ENCODE measurements at regions not wholly inside any gene's neighbourhood (a gene's known extent, or its start where the extent isn't known, plus 50 kb on each side); places are given as distances from the start of the nearest gene placed in this dataset.

GRCh38 chr2:57693177-57693576, 353.4 kb upstream of the VRK2 start:
- no peak for TF ChIP-seq CTCF (IDR thresholded peaks at IDR 0.05)
- TF ChIP-seq, protein P1, sequence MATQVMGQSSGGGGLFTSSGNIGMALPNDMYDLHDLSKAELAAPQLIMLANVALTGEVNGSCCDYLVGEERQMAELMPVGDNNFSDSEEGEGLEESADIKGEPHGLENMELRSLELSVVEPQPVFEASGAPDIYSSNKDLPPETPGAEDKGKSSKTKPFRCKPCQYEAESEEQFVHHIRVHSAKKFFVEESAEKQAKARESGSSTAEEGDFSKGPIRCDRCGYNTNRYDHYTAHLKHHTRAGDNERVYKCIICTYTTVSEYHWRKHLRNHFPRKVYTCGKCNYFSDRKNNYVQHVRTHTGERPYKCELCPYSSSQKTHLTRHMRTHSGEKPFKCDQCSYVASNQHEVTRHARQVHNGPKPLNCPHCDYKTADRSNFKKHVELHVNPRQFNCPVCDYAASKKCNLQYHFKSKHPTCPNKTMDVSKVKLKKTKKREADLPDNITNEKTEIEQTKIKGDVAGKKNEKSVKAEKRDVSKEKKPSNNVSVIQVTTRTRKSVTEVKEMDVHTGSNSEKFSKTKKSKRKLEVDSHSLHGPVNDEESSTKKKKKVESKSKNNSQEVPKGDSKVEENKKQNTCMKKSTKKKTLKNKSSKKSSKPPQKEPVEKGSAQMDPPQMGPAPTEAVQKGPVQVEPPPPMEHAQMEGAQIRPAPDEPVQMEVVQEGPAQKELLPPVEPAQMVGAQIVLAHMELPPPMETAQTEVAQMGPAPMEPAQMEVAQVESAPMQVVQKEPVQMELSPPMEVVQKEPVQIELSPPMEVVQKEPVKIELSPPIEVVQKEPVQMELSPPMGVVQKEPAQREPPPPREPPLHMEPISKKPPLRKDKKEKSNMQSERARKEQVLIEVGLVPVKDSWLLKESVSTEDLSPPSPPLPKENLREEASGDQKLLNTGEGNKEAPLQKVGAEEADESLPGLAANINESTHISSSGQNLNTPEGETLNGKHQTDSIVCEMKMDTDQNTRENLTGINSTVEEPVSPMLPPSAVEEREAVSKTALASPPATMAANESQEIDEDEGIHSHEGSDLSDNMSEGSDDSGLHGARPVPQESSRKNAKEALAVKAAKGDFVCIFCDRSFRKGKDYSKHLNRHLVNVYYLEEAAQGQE (IDR thresholded peaks at IDR 0.05; ENCODE audit: low read depth, low read length), result no peak
- no peak for TF ChIP-seq POLR2AphosphoS5 (IDR thresholded peaks at IDR 0.05; ENCODE audit: low read depth, low read length)
- TF ChIP-seq FOSL2 (IDR thresholded peaks at IDR 0.05; ENCODE audit: borderline replicate concordance, low read depth), result no peak
- TF ChIP-seq MEF2A (IDR thresholded peaks at IDR 0.05; ENCODE audit: borderline replicate concordance, low read depth), result no peak
- TF ChIP-seq EZH2phosphoT487 (IDR thresholded peaks at IDR 0.05; ENCODE audit: borderline replicate concordance, low read depth), result no peak
- no peak for TF ChIP-seq MAX (IDR thresholded peaks at IDR 0.05; ENCODE audit: low read depth)
